SU-DHL-6 (cell line): ENCODE measurements at regions not wholly inside any gene's neighbourhood (a gene's known extent, or its start where the extent isn't known, plus 50 kb on each side); places are given as distances from the start of the nearest gene placed in this dataset.

Experiments used
- EZH2phosphoT487 ChIP-seq: fragments of 200-600 bp; sonication (generic), shearing (Covaris generic); conservative IDR thresholded peaks from 2 replicates; pipeline ENCODE4 v1.6.1; 2018; ENCODE audit warnings: mild to moderate bottlenecking, antibody characterized with exemption, low read length, moderate library complexity, mixed read lengths
- TF ChIP-seq, protein P1 (sequence below): fragments of 200-600 bp; sonication (generic); IDR thresholded peaks from one replicate; pipeline ENCODE4 v1.5.1; 2017; ENCODE audit warnings: antibody characterized with exemption, mild to moderate bottlenecking, low read length, moderate library complexity; ENCODE audit not compliant: insufficient read depth, poor library complexity, severe bottlenecking

- TF ChIP-seq, protein P1, sequence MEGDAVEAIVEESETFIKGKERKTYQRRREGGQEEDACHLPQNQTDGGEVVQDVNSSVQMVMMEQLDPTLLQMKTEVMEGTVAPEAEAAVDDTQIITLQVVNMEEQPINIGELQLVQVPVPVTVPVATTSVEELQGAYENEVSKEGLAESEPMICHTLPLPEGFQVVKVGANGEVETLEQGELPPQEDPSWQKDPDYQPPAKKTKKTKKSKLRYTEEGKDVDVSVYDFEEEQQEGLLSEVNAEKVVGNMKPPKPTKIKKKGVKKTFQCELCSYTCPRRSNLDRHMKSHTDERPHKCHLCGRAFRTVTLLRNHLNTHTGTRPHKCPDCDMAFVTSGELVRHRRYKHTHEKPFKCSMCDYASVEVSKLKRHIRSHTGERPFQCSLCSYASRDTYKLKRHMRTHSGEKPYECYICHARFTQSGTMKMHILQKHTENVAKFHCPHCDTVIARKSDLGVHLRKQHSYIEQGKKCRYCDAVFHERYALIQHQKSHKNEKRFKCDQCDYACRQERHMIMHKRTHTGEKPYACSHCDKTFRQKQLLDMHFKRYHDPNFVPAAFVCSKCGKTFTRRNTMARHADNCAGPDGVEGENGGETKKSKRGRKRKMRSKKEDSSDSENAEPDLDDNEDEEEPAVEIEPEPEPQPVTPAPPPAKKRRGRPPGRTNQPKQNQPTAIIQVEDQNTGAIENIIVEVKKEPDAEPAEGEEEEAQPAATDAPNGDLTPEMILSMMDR, result no peak
- TF ChIP-seq EZH2phosphoT487, result no peak
Measured at GRCh38 chr6:50249493-50249892, 199.8 kb upstream of the DEFB112 start.
